Adrenal gland (tissue), 5 donors: ENCODE measurements at regions not wholly inside any gene's neighbourhood (a gene's known extent, or its start where the extent isn't known, plus 50 kb on each side); places are given as distances from the start of the nearest gene placed in this dataset.

Experiments
- POLR2A ChIP-seq, 2 donors: fragments of 450-650 bp; IDR thresholded peaks; one replicate each; pipeline ENCODE4 v1.6.1; 2017; ENCODE audit warnings: antibody characterized with exemption in 2 of 2, mild to moderate bottlenecking in 2 of 2, moderate library complexity in 1 of 2
- TF ChIP-seq, protein P1 (sequence below), 6 experiments: fragments of 450-650 bp in 4 of 6; fragments of 200-600 bp in 2 of 6; sonication (generic) in 1 of 6; IDR thresholded peaks; 1 replicate in 5 of 6; 2 replicates in 1 of 6; pipeline versions ENCODE4 v1.5.1 to v1.8.0; 2016 to 2021; ENCODE audit warnings: antibody characterized with exemption in 6 of 6, mild to moderate bottlenecking in 2 of 6, moderate library complexity in 1 of 6
- donor health status: DM: no; HTN: no; CAD: no.

DNA sequence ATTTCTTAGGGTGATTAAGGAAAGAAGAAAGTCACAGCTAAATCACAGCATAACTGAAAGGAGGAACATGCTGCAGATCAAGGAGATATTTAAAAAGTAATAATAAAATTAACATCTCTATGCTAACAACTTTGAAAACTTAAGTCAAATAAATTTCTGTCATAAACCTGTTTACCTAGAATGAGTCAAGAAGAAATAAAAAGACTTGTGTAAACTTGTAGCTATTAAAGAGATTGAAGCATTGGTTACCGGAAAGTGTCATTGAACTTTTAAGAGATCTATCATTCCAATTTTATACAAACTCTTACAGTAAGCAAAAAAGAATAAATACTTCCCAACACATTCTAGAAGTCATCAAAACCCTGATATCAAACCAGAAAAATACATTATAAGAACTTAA is 520.1 kb upstream of the SYT4 start:
- TF ChIP-seq, protein P1, sequence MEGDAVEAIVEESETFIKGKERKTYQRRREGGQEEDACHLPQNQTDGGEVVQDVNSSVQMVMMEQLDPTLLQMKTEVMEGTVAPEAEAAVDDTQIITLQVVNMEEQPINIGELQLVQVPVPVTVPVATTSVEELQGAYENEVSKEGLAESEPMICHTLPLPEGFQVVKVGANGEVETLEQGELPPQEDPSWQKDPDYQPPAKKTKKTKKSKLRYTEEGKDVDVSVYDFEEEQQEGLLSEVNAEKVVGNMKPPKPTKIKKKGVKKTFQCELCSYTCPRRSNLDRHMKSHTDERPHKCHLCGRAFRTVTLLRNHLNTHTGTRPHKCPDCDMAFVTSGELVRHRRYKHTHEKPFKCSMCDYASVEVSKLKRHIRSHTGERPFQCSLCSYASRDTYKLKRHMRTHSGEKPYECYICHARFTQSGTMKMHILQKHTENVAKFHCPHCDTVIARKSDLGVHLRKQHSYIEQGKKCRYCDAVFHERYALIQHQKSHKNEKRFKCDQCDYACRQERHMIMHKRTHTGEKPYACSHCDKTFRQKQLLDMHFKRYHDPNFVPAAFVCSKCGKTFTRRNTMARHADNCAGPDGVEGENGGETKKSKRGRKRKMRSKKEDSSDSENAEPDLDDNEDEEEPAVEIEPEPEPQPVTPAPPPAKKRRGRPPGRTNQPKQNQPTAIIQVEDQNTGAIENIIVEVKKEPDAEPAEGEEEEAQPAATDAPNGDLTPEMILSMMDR (IDR thresholded peaks at IDR 0.05): no peak
- TF ChIP-seq POLR2A (IDR thresholded peaks at IDR 0.05): no peak
